Heart right ventricle (tissue), 16 donors: ENCODE measurements at regions not wholly inside any gene's neighbourhood (a gene's known extent, or its start where the extent isn't known, plus 50 kb on each side); places are given as distances from the start of the nearest gene placed in this dataset.

Source experiments
- ATAC-seq, 8 donors: fragments of 200-7000 bp; cut with Tn5 transposase; one replicate each; pipeline ENCODE4 v1.9.1; 2020; ENCODE audit warnings: mild to moderate bottlenecking in 8 of 8, moderate library complexity in 8 of 8, moderate number of reproducible peaks in 1 of 8
- DNase-seq, 2 donors: peaks; one replicate each; pipeline ENCODE4 v3.0.0-alpha.2; 2020
- H3K27ac ChIP-seq, 10 donors: fragments of 200-600 bp; sonication (generic) in 2 of 10; one replicate each; pipeline versions ENCODE4 v1.5.0 to v1.8.0; 2020 to 2022; ENCODE audit warnings: mild to moderate bottlenecking in 3 of 10
- H3K27me3 ChIP-seq, 7 donors: fragments of 200-600 bp; one replicate each; pipeline ENCODE4 v1.8.0; 2021 to 2022; ENCODE audit warnings: mild to moderate bottlenecking in 2 of 7
- H3K36me3 ChIP-seq, 9 donors: fragments of 200-600 bp; sonication (generic) in 1 of 9; one replicate each; pipeline versions ENCODE4 v1.5.0 to v1.8.0; 2020 to 2022; ENCODE audit warnings: mild to moderate bottlenecking in 2 of 9
- H3K4me1 ChIP-seq, 9 donors: fragments of 200-600 bp; sonication (generic) in 1 of 9; one replicate each; pipeline versions ENCODE4 v1.5.0 to v1.8.0; 2020 to 2022; ENCODE audit warnings: mild to moderate bottlenecking in 4 of 9
- H3K4me3 ChIP-seq, 10 donors: fragments of 200-600 bp; sonication (generic) in 2 of 10; one replicate each; pipeline versions ENCODE4 v1.5.0 to v1.8.0; 2020 to 2022; ENCODE audit warnings: mild to moderate bottlenecking in 7 of 10, moderate library complexity in 2 of 10
- H3K9me3 ChIP-seq, 11 donors: fragments of 200-600 bp in 10 of 11; sonication (generic) in 2 of 11; one replicate each; pipeline versions ENCODE4 v1.5.0 to v1.8.0; 2013 to 2022; ENCODE audit warnings: mild to moderate bottlenecking in 2 of 11, control low read depth in 1 of 11, moderate library complexity in 1 of 11
- WGBS, 2 donors: extraction: QIAGEN DNeasy Blood & Tissue Kit; methylation state at CpG; one replicate each; pipeline ENCODE4 v1.1.7; 2013; ENCODE audit warnings: inconsistent platforms in 1 of 2; 5-methylcytosine and 5-hydroxymethylcytosine counted together
- intact Hi-C, 10 donors: fragments of 100-400 bp; cut with DNase I; formaldehyde crosslinking; loops; one replicate each; pipeline versions ENCODE4 v1.11.1 to v1.14.2; 2022
- TF ChIP-seq, protein P1 (sequence below), 9 donors: fragments of 200-600 bp; sonication (generic) in 2 of 9; IDR thresholded peaks; one replicate each; pipeline versions ENCODE4 v1.5.0 to v1.8.0; 2021 to 2022; ENCODE audit warnings: antibody characterized with exemption in 9 of 9, mild to moderate bottlenecking in 5 of 9, moderate library complexity in 1 of 9
- donor health status: Arrhythmogenic right ventricular cardiomyopathy.
- donor health status: ischemic (EF 13 %, LVEDD 7.1; RV severe dilation, severe dysfunction).
- donor health status: healthy with polysubstance abuse.
- donor health status: DM: no; HTN: yes; CAD: no.
- donor health status: DM: no; HTN: no; CAD: no.
- donor health status: ischemic (EF 25% LVEDD 6.9; RV normal size, moderate dysfunction).
- donor health status: ischemic (EF 25% LVEDD 5.7; RV mildly dilated, moderate dysfunction).
- donor health status: healthy.
- donor health status: DM: yes; HTN: yes; CAD: no.
- donor health status: Ischemic cardiomyopathy.
- donor health status: ischemic (EF 35%, LVEDD 5.7; RV mildly dilated, moderate dysfunction).
- donor health status: nonischemic (EF 11% LVEDD 7.7; RV severe dilation, severe dysfunction).
- donor health status: DM: yes; HTN: yes; CAD: no.
- donor health status: PGD.
- donor health status: ischemic (EF 29% LVEDD 5.4; RV normal size, mild dysfunction).
- donor health status: nonischemic (EF 23%, LVEDD 6.1; RV moderate dilation, normal function).

DNA sequence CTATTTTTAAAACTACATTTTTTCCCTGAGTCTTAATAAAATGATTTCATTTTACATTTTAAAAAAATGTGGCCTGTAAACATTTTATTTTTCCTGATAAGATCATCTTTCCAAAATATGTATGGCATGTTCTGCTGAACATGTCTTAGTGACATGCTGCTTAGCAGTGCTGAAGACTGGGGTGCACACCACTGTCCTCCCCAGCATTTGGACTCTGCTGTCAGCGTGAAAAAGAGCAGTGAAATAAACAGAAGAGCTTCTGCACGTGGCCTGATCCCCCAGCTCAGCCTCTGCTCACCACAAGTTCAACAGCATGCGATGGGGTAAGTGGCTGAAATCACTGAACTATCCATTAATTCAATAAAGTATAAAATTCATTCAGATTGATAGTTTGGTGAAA is 81.6 kb upstream of the ZNF521 start:
- ATAC-seq (no peak), DNase-seq (no peak)
- Histone ChIP-seq H3K36me3 (no peaks in the 10 kb centered on the region), H3K27me3 (no peaks in the 10 kb centered on the region), H3K4me1 (peaks cover 0 to 9% (median 0%) of the 10 kb centered on the region in 9 donors), H3K4me3 (no peak overlapping the region), H3K9me3 (no peaks in the 10 kb centered on the region), H3K27ac (no peak overlapping the region)
- TF ChIP-seq, protein P1, sequence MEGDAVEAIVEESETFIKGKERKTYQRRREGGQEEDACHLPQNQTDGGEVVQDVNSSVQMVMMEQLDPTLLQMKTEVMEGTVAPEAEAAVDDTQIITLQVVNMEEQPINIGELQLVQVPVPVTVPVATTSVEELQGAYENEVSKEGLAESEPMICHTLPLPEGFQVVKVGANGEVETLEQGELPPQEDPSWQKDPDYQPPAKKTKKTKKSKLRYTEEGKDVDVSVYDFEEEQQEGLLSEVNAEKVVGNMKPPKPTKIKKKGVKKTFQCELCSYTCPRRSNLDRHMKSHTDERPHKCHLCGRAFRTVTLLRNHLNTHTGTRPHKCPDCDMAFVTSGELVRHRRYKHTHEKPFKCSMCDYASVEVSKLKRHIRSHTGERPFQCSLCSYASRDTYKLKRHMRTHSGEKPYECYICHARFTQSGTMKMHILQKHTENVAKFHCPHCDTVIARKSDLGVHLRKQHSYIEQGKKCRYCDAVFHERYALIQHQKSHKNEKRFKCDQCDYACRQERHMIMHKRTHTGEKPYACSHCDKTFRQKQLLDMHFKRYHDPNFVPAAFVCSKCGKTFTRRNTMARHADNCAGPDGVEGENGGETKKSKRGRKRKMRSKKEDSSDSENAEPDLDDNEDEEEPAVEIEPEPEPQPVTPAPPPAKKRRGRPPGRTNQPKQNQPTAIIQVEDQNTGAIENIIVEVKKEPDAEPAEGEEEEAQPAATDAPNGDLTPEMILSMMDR (IDR thresholded peaks at IDR 0.05): no peak
- intact Hi-C loops: no loop called here
- 63 to 71% methylated on average over 3 of the region's 3 CpGs for WGBS, 2 donors

DNA sequence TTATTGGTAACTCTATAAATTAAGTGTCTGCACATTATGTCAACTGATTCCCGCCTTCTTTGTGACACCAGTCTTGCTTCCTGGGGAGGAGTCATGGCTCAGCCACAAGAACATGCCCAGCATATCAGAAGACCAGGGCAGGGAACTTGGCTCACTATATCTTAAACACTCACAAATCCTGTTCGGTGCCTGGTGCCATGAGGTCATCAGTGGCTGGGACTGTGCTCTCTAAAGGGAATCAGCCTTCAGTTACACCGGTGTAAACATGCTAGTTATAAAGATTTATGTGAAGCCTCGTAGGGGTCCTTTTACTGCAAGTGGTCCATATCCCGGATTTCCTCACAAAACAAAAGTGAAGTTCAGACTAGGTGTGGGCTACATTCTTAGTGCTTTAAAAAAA is 73.1 kb upstream of the ZNF521 start:
- no peaks in the 10 kb centered on the region for H3K36me3 ChIP-seq
- 61 to 62% methylated on average over 5 of the region's 5 CpGs for WGBS, 2 donors
- TF ChIP-seq, protein P1 (IDR thresholded peaks at IDR 0.05): no peak
- no peak overlapping the region for H3K4me3 ChIP-seq
- intact Hi-C loops: loop anchor here in 1 of 10 donors (10.0 kb wide), 1 partner anchor 60 kb away; no protein-coding TSS in a partner anchor
- no peak for DNase-seq
- H3K9me3 ChIP-seq: peaks cover 0 to 9% (median 4%) of the 10 kb centered on the region in 11 donors
- H3K27me3 ChIP-seq: peaks cover 0 to 6% (median 0%) of the 10 kb centered on the region in 7 donors
- no peak overlapping the region for H3K27ac ChIP-seq
- H3K4me1 ChIP-seq: peaks cover 0 to 8% (median 0%) of the 10 kb centered on the region in 9 donors
- ATAC-seq: peak in 1 of 8 donors; percentile 76

DNA sequence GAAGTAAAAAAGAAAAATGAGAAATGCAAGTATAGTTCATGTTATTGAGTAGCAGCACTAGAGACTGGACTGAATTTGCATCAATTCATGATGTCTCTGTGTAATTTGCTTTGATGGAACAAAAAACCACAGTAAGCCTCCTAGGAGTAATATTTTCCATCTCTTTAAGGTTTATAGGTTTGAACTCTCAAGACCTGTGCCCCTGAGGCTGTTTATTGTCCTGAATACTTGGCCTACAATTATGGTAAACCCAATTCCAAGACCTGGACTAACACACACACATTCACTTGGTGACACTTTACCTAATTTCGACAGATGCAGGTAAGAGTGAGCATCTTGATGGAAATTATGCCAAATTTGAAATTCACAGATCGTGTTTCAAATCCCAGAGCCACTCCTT is 71.8 kb upstream of the ZNF521 start:
- ATAC-seq (no peak), DNase-seq (no peak)
- H3K9me3 ChIP-seq: peaks cover 0 to 9% (median 4%) of the 10 kb centered on the region in 11 donors
- H3K36me3 ChIP-seq: no peaks in the 10 kb centered on the region
- H3K4me1 ChIP-seq: peaks cover 0 to 9% (median 0%) of the 10 kb centered on the region in 9 donors
- 49 to 67% methylated on average over 2 of the region's 2 CpGs for WGBS, 2 donors
- H3K27me3 ChIP-seq: peaks cover 0 to 7% (median 0%) of the 10 kb centered on the region in 7 donors
- H3K4me3 ChIP-seq: no peak overlapping the region
- no peak overlapping the region for H3K27ac ChIP-seq
- TF ChIP-seq, protein P1 (IDR thresholded peaks at IDR 0.05): no peak
- intact Hi-C loops: loop anchor here in 1 of 10 donors (10.0 kb wide), 1 partner anchor 59 kb away; no protein-coding TSS in a partner anchor

DNA sequence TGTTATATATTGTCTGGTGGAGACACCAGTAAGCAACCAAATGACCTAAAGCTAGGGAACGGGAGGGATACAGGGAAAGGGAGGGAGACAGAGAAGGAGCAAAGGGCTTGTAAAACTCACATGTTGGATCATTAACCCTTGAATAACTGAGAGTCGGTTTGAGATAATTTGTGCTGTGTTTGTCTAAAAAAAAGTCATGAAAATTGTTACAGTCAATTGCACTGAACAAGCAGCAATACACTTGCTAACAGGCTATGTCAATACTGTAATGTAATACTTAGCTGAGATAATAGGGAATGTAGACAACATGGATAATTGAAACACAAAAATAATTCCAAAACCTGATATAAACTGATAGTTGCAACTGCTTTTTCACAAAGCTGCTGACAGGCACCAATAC is 71.3 kb upstream of the ZNF521 start:
- ATAC-seq (no peak), DNase-seq (no peak)
- 72 to 80% methylated on average over 2 of the region's 2 CpGs for WGBS, 2 donors
- H3K27ac ChIP-seq: no peak overlapping the region
- H3K9me3 ChIP-seq: peaks cover 0 to 9% (median 4%) of the 10 kb centered on the region in 11 donors
- H3K4me1 ChIP-seq: peaks cover 0 to 9% (median 0%) of the 10 kb centered on the region in 9 donors
- no peak overlapping the region for H3K4me3 ChIP-seq
- intact Hi-C loops: loop anchor here in 1 of 10 donors (10.0 kb wide), 1 partner anchor 58 kb away; no protein-coding TSS in a partner anchor
- H3K27me3 ChIP-seq: peaks cover 0 to 12% (median 0%) of the 10 kb centered on the region in 7 donors
- no peaks in the 10 kb centered on the region for H3K36me3 ChIP-seq
- TF ChIP-seq, protein P1 (IDR thresholded peaks at IDR 0.05): no peak
